Neural progenitor cell (in vitro differentiated cells): ENCODE measurements at regions not wholly inside any gene's neighbourhood (a gene's known extent, or its start where the extent isn't known, plus 50 kb on each side); places are given as distances from the start of the nearest gene placed in this dataset.

Experiments
- EZH2 ChIP-seq: fragments of 200-600 bp; sonication (generic); IDR thresholded peaks from 2 replicates; pipeline ENCODE4 v1.6.1; 2017; ENCODE audit warnings: antibody characterized with exemption, mild to moderate bottlenecking, moderate library complexity
- TF ChIP-seq, protein P1 (sequence below): fragments of 200-600 bp; sonication (generic); IDR thresholded peaks from 2 replicates; pipeline ENCODE4 v1.5.1; 2017; ENCODE audit warnings: antibody characterized with exemption, mild to moderate bottlenecking

- TF ChIP-seq, protein P1, sequence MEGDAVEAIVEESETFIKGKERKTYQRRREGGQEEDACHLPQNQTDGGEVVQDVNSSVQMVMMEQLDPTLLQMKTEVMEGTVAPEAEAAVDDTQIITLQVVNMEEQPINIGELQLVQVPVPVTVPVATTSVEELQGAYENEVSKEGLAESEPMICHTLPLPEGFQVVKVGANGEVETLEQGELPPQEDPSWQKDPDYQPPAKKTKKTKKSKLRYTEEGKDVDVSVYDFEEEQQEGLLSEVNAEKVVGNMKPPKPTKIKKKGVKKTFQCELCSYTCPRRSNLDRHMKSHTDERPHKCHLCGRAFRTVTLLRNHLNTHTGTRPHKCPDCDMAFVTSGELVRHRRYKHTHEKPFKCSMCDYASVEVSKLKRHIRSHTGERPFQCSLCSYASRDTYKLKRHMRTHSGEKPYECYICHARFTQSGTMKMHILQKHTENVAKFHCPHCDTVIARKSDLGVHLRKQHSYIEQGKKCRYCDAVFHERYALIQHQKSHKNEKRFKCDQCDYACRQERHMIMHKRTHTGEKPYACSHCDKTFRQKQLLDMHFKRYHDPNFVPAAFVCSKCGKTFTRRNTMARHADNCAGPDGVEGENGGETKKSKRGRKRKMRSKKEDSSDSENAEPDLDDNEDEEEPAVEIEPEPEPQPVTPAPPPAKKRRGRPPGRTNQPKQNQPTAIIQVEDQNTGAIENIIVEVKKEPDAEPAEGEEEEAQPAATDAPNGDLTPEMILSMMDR = no peak
- TF ChIP-seq EZH2 = no peak
Observed at GRCh38 chr1:90621986-90622385, 95.1 kb downstream of the BARHL2 start.
